Transverse colon (tissue), 4 donors: ENCODE measurements at regions not wholly inside any gene's neighbourhood (a gene's known extent, or its start where the extent isn't known, plus 50 kb on each side); places are given as distances from the start of the nearest gene placed in this dataset.

Experiments
- DNase-seq: peaks from one replicate; pipeline ENCODE4 v3.0.0-alpha.2; 2019
- H3K27ac ChIP-seq, 4 donors: fragments of 200-600 bp; sonication (generic); 2 replicates each; pipeline ENCODE4 v1.5.1; 2016 to 2018; ENCODE audit warnings: inconsistent platforms in 4 of 4
- H3K27me3 ChIP-seq: fragments of 200-600 bp; sonication (generic); 2 replicates; pipeline ENCODE4 v1.5.1; 2017; ENCODE audit warnings: inconsistent platforms
- H3K36me3 ChIP-seq, 4 donors: fragments of 200-600 bp; sonication (generic); 2 replicates each; pipeline ENCODE4 v1.5.1; 2017 to 2019; ENCODE audit warnings: inconsistent platforms in 4 of 4
- H3K4me1 ChIP-seq, 4 donors: fragments of 200-600 bp; sonication (generic); 2 replicates each; pipeline ENCODE4 v1.5.1; 2017 to 2020; ENCODE audit warnings: inconsistent platforms in 4 of 4
- H3K4me3 ChIP-seq, 4 donors: fragments of 200-600 bp; sonication (generic); 1 replicate in 1 of 4; 2 replicates in 3 of 4; pipeline versions ENCODE4 v1.5.1 to v1.6.1; 2017 to 2019; ENCODE audit warnings: inconsistent platforms in 4 of 4
- H3K9me3 ChIP-seq, 2 donors: fragments of 200-600 bp; sonication (generic); 2 replicates each; pipeline ENCODE4 v1.5.1; 2017 to 2019; ENCODE audit warnings: inconsistent platforms in 2 of 2
- EP300 ChIP-seq: sonication (generic); formaldehyde crosslinking; IDR thresholded peaks from one replicate; pipeline ENCODE4 v1.6.1; 2017; ENCODE audit warnings: antibody characterized with exemption, low read depth
- POLR2A ChIP-seq: fragments of 450-650 bp; IDR thresholded peaks from one replicate; pipeline ENCODE4 v1.6.1; 2016; ENCODE audit warnings: antibody characterized with exemption, mild to moderate bottlenecking, moderate library complexity
- POLR2AphosphoS5 ChIP-seq, 3 donors: sonication (generic); formaldehyde crosslinking; IDR thresholded peaks; one replicate each; pipeline ENCODE4 v1.6.1; 2016; ENCODE audit warnings: antibody characterized with exemption in 3 of 3
- WGBS, 2 donors: methylation state at CpG; one replicate each; pipeline ENCODE4 v1.1.5; 2018; ENCODE audit warnings: low coverage in 1 of 2; 5-methylcytosine and 5-hydroxymethylcytosine counted together
- in situ Hi-C, 4 donors: fragments of 200-750 bp; cut with MboI; loops; one replicate each; pipeline versions ENCODE4 v1.15.0 to v1.15.1; 2017; ENCODE audit warnings: low sequenced_read_pairs in 3 of 4, low pct_ligation_motif_present in 1 of 4, low pct_unique_long_range_greater_than_20kb in 1 of 4
- intact Hi-C: fragments of 100-400 bp; cut with DNase I; formaldehyde crosslinking; loops from one replicate; pipeline ENCODE4 v1.15.1; 2023; ENCODE audit warnings: low total_unique reads
- TF ChIP-seq, protein P1 (sequence below), 5 experiments: fragments of 200-600 bp in 3 of 5; fragments of 450-650 bp in 2 of 5; sonication (generic) in 3 of 5; IDR thresholded peaks; 1 replicate in 2 of 5; 2 replicates in 3 of 5; pipeline ENCODE4 v1.5.1; 2016 to 2017; ENCODE audit warnings: antibody characterized with exemption in 5 of 5, inconsistent platforms in 3 of 5, mild to moderate bottlenecking in 2 of 5, moderate library complexity in 1 of 5

- TF ChIP-seq, protein P1, sequence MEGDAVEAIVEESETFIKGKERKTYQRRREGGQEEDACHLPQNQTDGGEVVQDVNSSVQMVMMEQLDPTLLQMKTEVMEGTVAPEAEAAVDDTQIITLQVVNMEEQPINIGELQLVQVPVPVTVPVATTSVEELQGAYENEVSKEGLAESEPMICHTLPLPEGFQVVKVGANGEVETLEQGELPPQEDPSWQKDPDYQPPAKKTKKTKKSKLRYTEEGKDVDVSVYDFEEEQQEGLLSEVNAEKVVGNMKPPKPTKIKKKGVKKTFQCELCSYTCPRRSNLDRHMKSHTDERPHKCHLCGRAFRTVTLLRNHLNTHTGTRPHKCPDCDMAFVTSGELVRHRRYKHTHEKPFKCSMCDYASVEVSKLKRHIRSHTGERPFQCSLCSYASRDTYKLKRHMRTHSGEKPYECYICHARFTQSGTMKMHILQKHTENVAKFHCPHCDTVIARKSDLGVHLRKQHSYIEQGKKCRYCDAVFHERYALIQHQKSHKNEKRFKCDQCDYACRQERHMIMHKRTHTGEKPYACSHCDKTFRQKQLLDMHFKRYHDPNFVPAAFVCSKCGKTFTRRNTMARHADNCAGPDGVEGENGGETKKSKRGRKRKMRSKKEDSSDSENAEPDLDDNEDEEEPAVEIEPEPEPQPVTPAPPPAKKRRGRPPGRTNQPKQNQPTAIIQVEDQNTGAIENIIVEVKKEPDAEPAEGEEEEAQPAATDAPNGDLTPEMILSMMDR (IDR thresholded peaks at IDR 0.05) = no peak
- TF ChIP-seq POLR2AphosphoS5 (IDR thresholded peaks at IDR 0.05) (no peak), EP300 (no peak), POLR2A (no peak)
- H3K4me3 ChIP-seq = no peak overlapping the region
Measured at GRCh38 chr2:120638450-120638849, 97.2 kb upstream of the GLI2 start.

DNA sequence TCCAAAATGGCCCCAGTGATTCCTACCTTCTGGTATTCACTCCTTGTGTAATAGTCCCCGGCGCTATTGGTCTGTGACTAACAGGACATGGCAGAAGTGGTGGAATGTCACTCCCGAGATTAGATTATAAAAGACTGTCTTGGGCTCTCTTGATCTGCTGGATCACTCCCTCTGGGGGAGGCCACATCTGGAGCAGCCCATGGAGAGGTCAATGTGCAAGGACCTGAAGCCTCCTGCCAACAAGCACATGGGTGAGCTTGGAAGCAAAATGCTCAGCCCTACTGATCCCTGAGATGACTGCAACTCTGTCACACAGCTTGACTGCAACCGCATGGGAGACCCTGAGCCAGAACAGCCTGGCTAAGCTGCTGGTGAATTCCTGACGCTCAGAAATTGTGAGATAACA, 94.3 kb upstream of the GLI2 start:
- no peaks in the 10 kb centered on the region for H3K9me3 ChIP-seq
- H3K4me3 ChIP-seq = no peak overlapping the region
- H3K27ac ChIP-seq = no peak overlapping the region
- H3K4me1 ChIP-seq = no peaks in the 10 kb centered on the region
- H3K36me3 ChIP-seq = no peaks in the 10 kb centered on the region
- no peaks in the 10 kb centered on the region for H3K27me3 ChIP-seq
- WGBS, 2 donors = 86% methylated on average over 5 of the region's 5 CpGs
- DNase-seq = no peak
- intact Hi-C loops (no loop called here), in situ Hi-C loops (no loop called here)
- TF ChIP-seq EP300 = no peak
- no peak for TF ChIP-seq POLR2AphosphoS5 (IDR thresholded peaks at IDR 0.05)
- TF ChIP-seq, protein P1 (IDR thresholded peaks at IDR 0.05) = no peak
- no peak for TF ChIP-seq POLR2A

More at GRCh38 chr2:120638450-120638849, 97.2 kb upstream of the GLI2 start:
- H3K9me3 ChIP-seq = no peaks in the 10 kb centered on the region
- DNase-seq = no peak
- H3K27ac ChIP-seq = no peak overlapping the region
- WGBS, 2 donors = 85% methylated on average over 4 of the region's 4 CpGs; no CpG with 5 or more reads in 1 of the 2 donors
- H3K27me3 ChIP-seq = no peaks in the 10 kb centered on the region
- intact Hi-C loops (no loop called here), in situ Hi-C loops (no loop called here)
- H3K4me1 ChIP-seq = no peaks in the 10 kb centered on the region
- H3K36me3 ChIP-seq = no peaks in the 10 kb centered on the region

DNA sequence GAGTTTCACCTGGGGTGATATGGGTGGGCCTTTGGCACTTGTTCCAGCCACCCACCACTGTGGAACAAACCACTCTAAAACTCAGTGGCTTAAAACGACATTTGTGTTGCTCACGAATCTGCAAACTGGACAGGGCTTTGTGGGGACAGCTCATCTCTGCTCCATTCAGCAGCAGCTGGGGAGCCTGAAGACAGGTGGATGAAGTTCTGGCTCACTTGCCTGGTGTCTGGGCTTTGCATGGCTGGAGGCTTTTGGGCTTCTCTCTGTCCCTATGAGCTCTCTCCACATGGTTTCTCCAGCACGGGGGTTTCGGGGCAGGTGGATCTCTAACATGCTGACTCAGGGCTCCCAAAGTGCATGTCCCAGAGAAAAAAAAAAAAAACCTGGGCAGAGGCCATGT, 93.0 kb upstream of the GLI2 start:
- DNase-seq = no peak
- in situ Hi-C loops = no loop called here

GRCh38 chr2:120646994-120647393, 88.7 kb upstream of the GLI2 start:
- intact Hi-C loops (no loop called here), in situ Hi-C loops (no loop called here)
- WGBS, 2 donors = 69 to 83% methylated on average over 1 to 3 of the region's 3 CpGs

More for the DNA sequence above, 93.0 kb upstream of the GLI2 start:
- Histone ChIP-seq H3K36me3 (no peaks in the 10 kb centered on the region), H3K9me3 (no peaks in the 10 kb centered on the region), H3K4me3 (no peak overlapping the region), H3K27me3 (no peaks in the 10 kb centered on the region), H3K27ac (no peak overlapping the region), H3K4me1 (no peaks in the 10 kb centered on the region)
- no peak for TF ChIP-seq POLR2AphosphoS5 (IDR thresholded peaks at IDR 0.05)
- no peak for TF ChIP-seq POLR2A
- TF ChIP-seq, protein P1 (IDR thresholded peaks at IDR 0.05) = no peak
- no peak for TF ChIP-seq EP300
- WGBS, 2 donors = 84% methylated on average over 4 of the region's 4 CpGs; no CpG with 5 or more reads in 1 of the 2 donors
- intact Hi-C loops = no loop called here

More at GRCh38 chr2:120646994-120647393, 88.7 kb upstream of the GLI2 start:
- Histone ChIP-seq H3K9me3 (peaks cover 13% of the 10 kb centered on the region in 2 donors), H3K4me1 (no peaks in the 10 kb centered on the region), H3K36me3 (no peaks in the 10 kb centered on the region), H3K27ac (no peak overlapping the region), H3K27me3 (no peaks in the 10 kb centered on the region), H3K4me3 (no peak overlapping the region)
- DNase-seq = no peak
- no peak for TF ChIP-seq EP300
- TF ChIP-seq POLR2AphosphoS5 (IDR thresholded peaks at IDR 0.05) = no peak
- TF ChIP-seq, protein P1 (IDR thresholded peaks at IDR 0.05) = no peak
- no peak for TF ChIP-seq POLR2A
